ENCODE measurements at regions not wholly inside any gene's neighbourhood (a gene's known extent, or its start where the extent isn't known, plus 50 kb on each side); places are given as distances from the start of the nearest gene placed in this dataset.

DNA sequence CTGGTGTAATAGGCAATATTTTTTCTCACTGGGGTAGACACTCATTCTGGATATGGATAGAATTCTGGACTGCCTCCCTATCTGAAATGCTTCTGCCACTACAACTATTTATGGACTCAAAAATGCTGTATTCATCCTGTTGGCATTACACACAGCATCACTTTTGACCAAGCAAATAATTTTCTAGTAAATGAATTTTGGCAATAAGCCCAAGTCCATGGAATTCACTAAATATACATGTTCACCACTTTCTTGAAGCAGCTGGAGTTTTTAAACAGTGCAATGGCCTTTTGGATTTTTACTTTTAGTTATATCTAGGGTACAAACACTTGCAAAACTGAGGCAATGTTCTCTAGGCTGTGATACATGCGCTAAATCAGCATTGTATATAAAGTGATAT, 724.9 kb upstream of the EDIL3 start:
- Mint-ChIP-seq H3K9me3 (no peaks in the 10 kb centered on the region), H3K27me3 (no peaks in the 10 kb centered on the region), H3K27ac (no peak overlapping the region), H3K4me1 (no peaks in the 10 kb centered on the region), H3K4me3 (no peak overlapping the region)
- ATAC-seq, result no peak
- no peak for DNase-seq

DNA sequence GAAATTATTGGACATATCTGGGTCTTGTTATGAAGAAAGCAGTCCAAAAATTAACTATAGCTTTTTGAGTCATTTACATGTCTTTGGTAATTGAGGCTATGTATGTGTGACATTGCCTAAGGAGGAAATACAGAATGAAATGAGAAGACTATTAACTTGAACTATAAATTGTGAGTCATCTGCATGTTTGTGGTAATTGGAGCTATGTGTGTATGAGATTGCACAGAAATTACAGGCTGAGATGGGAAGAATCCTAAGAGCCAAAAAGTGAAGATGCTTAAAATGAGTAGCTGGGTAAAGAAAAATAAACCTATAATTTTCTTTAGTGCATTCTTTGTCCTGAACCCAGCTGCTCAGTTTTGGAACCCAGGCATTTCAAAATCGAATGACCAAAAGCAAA, 747.6 kb upstream of the EDIL3 start:
- ATAC-seq (no peak), DNase-seq (no peak)
- Mint-ChIP-seq H3K27me3 (no peaks in the 10 kb centered on the region), H3K9me3 (peaks cover 9 to 16% of the 10 kb centered on the region in 2 donors), H3K27ac (no peak overlapping the region), H3K4me3 (no peak overlapping the region), H3K4me1 (no peaks in the 10 kb centered on the region)

DNA sequence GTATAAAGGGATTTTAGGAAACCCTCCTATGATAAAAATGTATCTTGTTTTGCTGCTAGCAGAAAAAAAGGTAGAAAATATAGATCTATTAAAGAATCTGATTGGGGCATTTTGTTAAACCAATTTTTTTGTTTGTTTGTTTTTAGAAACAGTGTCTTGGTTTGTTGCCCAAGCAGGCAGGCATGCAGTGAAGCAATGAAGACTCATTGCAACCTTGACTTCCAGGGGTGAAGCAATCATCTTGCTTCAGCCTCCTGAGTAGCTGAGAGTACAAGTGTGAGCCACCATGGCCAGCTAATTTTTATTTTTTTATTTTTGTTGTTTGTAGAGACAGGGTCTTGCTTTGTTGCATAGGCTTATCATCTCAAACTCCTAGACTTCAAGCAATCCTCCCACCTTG, 755.8 kb upstream of the EDIL3 start:
- DNase-seq (no peak), ATAC-seq (no peak)
- peaks cover 0 to 1% of the 10 kb centered on the region in 2 donors for H3K9me3 Mint-ChIP-seq
- H3K27me3 Mint-ChIP-seq, result no peaks in the 10 kb centered on the region
- no peak overlapping the region for H3K4me3 Mint-ChIP-seq
- H3K27ac Mint-ChIP-seq, result no peak overlapping the region
- no peaks in the 10 kb centered on the region for H3K4me1 Mint-ChIP-seq

DNA sequence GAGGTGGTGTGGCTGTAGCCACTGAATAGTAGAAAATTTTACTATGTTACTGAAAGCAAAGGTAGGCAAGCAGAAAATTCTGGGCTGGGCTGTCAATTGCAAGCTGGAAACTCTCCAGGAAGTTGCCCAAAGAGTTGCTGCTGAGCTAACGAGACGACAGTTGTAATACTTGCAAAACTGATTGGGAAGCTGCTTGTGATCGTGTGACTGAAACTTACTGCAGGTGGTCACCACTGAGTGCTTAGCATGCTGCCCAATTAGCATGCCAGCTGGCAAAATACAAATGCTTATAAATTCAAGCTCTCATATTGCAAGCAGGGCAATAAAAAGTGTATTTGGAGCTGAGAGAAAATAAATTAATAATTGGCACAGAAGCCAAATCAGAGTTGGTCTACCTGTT, 758.5 kb upstream of the EDIL3 start:
- no peaks in the 10 kb centered on the region for H3K27me3 Mint-ChIP-seq
- H3K4me1 Mint-ChIP-seq, result no peaks in the 10 kb centered on the region
- no peak for DNase-seq
- no peak overlapping the region for H3K27ac Mint-ChIP-seq
- ATAC-seq, result no peak
- H3K4me3 Mint-ChIP-seq, result no peak overlapping the region
- no peaks in the 10 kb centered on the region for H3K9me3 Mint-ChIP-seq

DNA sequence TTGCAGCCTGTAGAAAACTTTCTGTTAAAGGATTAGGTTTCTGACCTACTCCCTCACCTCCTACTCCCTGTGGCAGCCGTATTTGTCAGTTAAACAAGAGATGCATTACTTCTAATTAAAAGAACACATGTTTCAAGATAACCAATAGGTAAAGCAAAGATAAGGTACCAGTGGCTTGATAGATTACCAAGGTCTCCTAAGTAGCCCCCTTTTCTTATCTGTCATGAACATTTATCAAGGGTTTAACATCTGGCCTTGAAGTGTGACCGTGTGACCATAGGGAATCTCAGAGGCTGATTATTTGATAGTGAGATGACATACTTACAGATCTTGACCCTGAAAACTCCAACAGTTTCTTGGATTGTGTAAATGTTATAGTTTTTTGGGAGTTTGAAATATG, 764.0 kb upstream of the EDIL3 start:
- H3K27me3 Mint-ChIP-seq, result no peaks in the 10 kb centered on the region
- H3K27ac Mint-ChIP-seq, result no peak overlapping the region
- no peaks in the 10 kb centered on the region for H3K4me1 Mint-ChIP-seq
- H3K4me3 Mint-ChIP-seq, result no peak overlapping the region
- DNase-seq (no peak), ATAC-seq (no peak)
- H3K9me3 Mint-ChIP-seq, result no peaks in the 10 kb centered on the region

DNA sequence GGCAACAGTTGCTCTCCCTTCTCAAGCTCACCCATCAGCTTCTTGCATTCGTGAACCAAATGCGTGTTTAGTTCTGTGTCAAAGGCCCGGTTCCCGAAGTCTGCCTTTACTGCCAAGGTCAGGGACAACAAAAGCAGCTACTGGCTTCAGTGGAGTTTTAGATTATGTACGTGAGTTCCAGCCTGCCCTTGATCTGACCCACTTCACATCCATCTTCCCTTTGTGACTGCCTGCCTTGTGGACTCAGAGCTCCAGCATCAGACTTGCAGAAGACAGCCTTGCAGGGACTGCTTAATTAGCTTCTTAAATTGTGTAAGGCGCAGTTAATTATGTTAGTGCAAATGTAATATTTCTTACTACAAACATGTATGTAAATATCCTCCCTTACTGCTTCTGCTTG, 774.7 kb upstream of the EDIL3 start:
- no peak for DNase-seq
- no peak for ATAC-seq
- H3K4me3 Mint-ChIP-seq, result no peak overlapping the region
- no peak overlapping the region for H3K27ac Mint-ChIP-seq
- H3K27me3 Mint-ChIP-seq, result no peaks in the 10 kb centered on the region
- no peaks in the 10 kb centered on the region for H3K4me1 Mint-ChIP-seq
- H3K9me3 Mint-ChIP-seq, result peaks cover 0 to 9% of the 10 kb centered on the region in 2 donors

DNA sequence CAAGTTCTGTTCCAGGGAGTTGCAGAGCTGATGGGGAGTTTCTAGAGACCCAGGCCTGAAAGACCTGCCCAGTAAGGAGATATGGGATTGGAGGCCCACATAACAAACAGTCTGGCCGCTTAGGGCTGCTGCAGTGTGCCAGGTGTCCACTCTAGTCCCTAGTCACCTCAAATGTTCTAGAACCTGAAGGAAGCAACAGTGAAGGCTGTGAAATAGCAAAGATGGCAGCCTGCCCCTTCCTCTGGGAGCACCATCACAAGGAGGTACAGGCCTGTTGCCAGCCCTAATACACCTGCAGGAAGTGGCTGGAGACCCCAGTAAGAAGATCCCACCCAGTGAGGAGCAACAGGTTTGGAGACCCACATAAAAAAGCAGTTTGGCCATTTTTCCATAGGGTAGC, 783.8 kb upstream of the EDIL3 start:
- H3K9me3 Mint-ChIP-seq, result peaks cover 0 to 31% of the 10 kb centered on the region in 2 donors
- H3K4me3 Mint-ChIP-seq, result no peak overlapping the region
- H3K27me3 Mint-ChIP-seq, result no peaks in the 10 kb centered on the region
- no peak overlapping the region for H3K27ac Mint-ChIP-seq
- DNase-seq, result no peak
- H3K4me1 Mint-ChIP-seq, result no peaks in the 10 kb centered on the region
- no peak for ATAC-seq

DNA sequence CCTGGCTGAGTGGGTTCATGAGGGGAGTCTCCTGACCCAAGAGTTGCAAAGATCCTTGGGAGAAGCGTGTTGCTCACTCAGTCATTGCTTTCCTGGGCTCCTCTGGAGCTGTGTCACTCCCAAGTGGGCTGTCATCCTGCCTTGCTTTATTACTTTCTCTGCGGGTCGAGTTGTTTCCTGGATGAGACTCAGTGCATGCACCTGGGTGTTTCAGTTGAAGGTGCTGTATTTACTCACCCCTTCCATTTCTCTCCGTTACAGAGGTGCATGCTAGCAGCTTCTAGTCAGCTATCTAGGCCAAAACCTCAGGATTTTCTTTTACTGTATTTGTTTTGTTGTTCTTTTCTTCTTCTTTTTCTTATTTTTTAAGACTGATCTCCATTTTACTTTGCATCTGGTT, 785.5 kb upstream of the EDIL3 start:
- Mint-ChIP-seq H3K27ac (no peak overlapping the region), H3K4me1 (no peaks in the 10 kb centered on the region), H3K9me3 (peaks cover 0 to 15% of the 10 kb centered on the region in 2 donors), H3K4me3 (no peak overlapping the region), H3K27me3 (no peaks in the 10 kb centered on the region)
- DNase-seq (no peak), ATAC-seq (no peak)

DNA sequence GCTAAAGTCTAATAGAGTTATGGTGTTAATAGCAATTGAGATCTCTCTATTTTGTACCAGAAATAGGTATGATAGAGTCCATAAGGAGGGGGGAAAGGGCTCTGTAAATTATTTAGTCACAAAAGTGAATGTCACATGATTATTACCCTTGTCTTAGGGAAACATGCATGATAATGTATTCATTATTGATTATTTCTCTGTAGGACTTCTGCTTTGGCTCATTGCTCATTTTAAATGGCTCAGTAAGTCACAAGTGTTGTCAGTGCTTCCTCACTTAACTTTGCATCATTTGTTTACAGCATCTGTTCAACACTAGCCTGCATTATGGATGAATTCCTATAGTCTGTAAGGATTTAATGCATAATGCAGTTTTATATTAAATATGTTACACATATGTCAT, 788.8 kb upstream of the EDIL3 start:
- Mint-ChIP-seq H3K9me3 (no peaks in the 10 kb centered on the region), H3K4me1 (no peaks in the 10 kb centered on the region), H3K27me3 (no peaks in the 10 kb centered on the region), H3K4me3 (no peak overlapping the region), H3K27ac (no peak overlapping the region)
- ATAC-seq (no peak), DNase-seq (no peak)

DNA sequence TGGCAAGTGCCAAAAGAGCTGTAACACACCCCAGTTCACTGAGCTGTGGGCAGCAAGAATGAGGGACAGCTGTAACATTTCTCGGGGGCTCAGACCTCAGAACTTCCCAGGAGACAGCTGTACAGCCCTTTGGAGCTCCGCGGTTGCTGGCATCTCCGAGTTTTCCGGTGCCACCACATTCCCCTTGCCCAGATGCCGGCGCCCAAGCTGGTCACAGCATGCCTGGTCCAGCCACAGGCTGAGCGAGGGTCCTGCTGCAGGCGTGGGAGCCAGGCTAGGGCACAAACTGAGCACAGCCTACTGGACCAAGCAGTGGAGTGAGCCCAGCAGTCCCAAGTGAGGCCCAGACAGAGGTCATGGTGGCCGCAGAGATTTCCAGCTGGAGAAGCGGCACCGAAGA, 797.7 kb upstream of the EDIL3 start:
- H3K27me3 Mint-ChIP-seq, result no peaks in the 10 kb centered on the region
- no peaks in the 10 kb centered on the region for H3K9me3 Mint-ChIP-seq
- H3K4me3 Mint-ChIP-seq, result no peak overlapping the region
- no peak for DNase-seq
- ATAC-seq, result no peak
- no peaks in the 10 kb centered on the region for H3K4me1 Mint-ChIP-seq
- no peak overlapping the region for H3K27ac Mint-ChIP-seq

DNA sequence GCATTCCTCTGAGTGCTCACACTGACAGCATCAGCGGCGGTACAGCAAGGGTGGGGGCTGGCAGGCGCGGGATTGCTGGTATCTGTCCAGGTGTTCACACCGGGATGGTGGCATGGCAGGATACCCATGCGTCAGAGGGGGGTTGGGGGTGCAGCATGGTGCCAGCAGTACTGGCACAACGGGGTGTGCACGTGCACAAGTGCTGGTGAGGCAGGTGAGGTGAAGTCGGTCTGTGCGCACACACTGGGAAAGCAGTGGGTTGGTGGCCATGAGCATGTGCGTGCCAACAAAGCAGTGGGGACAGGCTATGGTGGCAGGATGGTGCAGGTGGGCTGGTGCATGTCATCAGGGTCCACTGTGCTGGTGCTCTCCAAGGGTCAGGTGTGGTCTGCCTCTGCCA, 819.6 kb upstream of the EDIL3 start:
- DNase-seq (no peak), ATAC-seq (no peak)
- Mint-ChIP-seq H3K9me3 (peaks cover 0 to 13% of the 10 kb centered on the region in 2 donors), H3K27me3 (no peaks in the 10 kb centered on the region), H3K27ac (no peak overlapping the region), H3K4me3 (no peak overlapping the region), H3K4me1 (no peaks in the 10 kb centered on the region)

DNA sequence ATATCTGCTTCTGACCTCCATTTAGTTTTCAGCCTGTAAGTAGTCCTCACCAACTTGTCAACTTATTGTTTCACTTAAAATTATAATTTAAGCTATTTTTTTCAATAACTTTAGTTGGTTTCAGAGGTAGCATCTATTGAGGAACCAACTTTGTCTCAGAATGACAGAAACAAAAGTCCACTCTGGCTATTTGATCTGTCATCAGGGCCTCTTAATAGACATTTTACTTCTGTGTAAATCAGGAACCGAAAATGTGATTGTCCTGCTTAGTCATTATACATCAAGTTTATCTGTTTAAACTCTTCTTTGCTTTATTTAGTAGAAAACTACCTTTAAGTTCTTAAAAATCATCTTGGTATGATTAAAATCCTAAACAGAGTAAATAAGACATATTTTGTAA, 820.8 kb upstream of the EDIL3 start:
- peaks cover 0 to 13% of the 10 kb centered on the region in 2 donors for H3K9me3 Mint-ChIP-seq
- H3K27me3 Mint-ChIP-seq, result no peaks in the 10 kb centered on the region
- no peak overlapping the region for H3K4me3 Mint-ChIP-seq
- H3K27ac Mint-ChIP-seq, result no peak overlapping the region
- no peak for ATAC-seq
- DNase-seq, result no peak
- H3K4me1 Mint-ChIP-seq, result no peaks in the 10 kb centered on the region

DNA sequence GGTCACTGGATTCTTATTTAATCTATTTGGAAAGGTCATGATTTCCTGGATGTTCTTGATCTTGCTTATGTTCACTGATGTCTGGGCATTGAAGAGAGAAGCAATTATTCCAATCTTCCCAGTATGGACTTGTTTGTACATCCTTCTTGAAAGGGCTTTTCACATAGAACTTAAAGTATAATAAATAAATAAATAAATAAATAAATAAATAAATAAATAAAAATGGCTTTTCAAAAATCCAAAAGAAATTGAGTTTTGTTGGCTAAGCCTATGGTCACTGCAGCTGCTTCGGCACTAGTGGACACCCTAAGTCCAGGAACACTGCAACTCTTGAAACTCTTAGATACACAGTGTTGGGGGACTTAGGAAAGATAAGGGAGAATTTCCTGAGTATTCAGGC, 840.7 kb upstream of the EDIL3 start:
- no peaks in the 10 kb centered on the region for H3K27me3 Mint-ChIP-seq
- ATAC-seq, result no peak
- no peak overlapping the region for H3K4me3 Mint-ChIP-seq
- peaks cover 18 to 23% of the 10 kb centered on the region in 2 donors for H3K9me3 Mint-ChIP-seq
- no peak for DNase-seq
- H3K27ac Mint-ChIP-seq, result no peak overlapping the region
- H3K4me1 Mint-ChIP-seq, result no peaks in the 10 kb centered on the region

DNA sequence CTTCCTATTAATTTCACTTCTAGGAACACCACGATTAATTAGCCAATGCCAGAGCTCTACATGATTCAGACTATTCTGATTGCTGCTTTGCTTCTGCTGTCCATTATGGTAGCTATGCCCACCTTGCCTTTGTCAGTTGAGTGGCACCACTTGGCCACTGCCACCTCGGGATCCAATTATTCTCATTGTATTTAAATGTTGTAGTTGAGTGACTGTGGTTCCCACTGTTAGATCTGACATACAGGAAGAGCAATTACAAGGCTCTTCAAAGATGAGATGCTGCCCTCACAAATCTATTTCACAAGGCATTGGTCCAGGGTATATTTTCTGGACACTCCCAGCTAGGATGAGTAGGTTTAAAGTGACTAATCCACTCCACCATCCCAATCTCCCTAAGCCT, 864.5 kb upstream of the EDIL3 start:
- ATAC-seq (no peak), DNase-seq (no peak)
- Mint-ChIP-seq H3K27me3 (no peaks in the 10 kb centered on the region), H3K9me3 (peaks cover 4 to 16% of the 10 kb centered on the region in 2 donors), H3K4me3 (no peak overlapping the region), H3K4me1 (no peaks in the 10 kb centered on the region), H3K27ac (no peak overlapping the region)

DNA sequence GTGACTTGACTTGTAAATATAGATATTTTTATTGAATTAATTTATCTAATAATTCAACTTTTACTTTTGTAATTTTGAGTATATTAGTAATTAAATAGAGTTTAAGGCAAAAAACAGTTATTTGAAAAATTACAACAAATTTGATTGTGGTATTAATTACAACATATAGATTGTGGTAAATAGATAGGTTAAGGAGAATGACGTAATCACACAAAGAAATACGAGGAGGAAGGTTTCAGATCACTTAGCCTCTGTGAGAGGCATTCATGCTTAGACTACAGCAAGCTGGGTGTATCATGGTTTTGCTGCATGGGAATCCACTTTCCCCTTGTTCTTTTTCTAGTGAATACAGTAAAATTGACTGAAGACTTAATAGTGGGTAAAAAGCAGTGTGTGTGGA, 878.4 kb upstream of the EDIL3 start:
- Mint-ChIP-seq H3K9me3 (peaks cover 0 to 7% of the 10 kb centered on the region in 2 donors), H3K4me1 (no peaks in the 10 kb centered on the region), H3K27me3 (no peaks in the 10 kb centered on the region), H3K27ac (no peak overlapping the region), H3K4me3 (no peak overlapping the region)
- DNase-seq (no peak), ATAC-seq (no peak)

DNA sequence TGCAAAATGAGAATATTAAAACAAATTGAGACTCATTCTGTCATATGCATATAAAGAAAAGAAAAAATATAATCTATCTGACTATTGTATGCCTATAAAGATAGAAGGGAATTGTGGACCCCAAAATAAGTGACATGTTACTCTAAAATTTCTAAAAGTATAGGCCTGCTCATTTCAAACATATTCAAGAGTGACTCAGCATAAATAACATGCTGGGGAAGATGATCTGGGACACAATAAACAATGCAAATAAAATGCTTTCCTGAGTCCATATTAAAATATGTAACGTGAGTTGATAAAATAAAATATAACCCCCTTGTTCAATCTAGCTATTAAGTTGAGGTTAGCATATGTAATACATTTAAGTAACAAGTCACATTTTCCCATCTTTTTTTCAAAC, 882.0 kb upstream of the EDIL3 start:
- no peak for ATAC-seq
- Mint-ChIP-seq H3K27me3 (no peaks in the 10 kb centered on the region), H3K4me1 (no peaks in the 10 kb centered on the region), H3K27ac (no peak overlapping the region), H3K4me3 (no peak overlapping the region), H3K9me3 (peaks cover 0 to 7% of the 10 kb centered on the region in 2 donors)
- DNase-seq, result no peak

DNA sequence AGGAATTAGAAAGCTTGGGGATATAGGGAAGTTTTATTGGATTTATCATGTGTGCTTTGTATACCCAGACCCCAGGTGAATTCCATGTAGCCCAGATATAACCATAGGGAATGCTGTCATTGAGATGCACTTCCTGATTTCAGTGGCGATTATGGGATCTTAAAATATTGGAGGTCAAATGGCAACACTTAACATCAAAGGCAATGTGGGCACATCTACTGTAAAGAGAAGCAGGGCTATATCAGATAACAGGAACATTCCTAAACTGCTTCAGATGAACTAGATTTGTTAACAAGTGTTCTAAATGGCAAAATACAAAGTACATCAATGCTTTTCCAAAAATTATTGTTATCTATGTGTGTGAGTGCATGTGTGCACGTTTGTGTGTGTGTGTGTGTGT, 883.5 kb upstream of the EDIL3 start:
- Mint-ChIP-seq H3K4me3 (no peak overlapping the region), H3K27ac (no peak overlapping the region), H3K27me3 (no peaks in the 10 kb centered on the region), H3K4me1 (no peaks in the 10 kb centered on the region), H3K9me3 (peaks cover 0 to 7% of the 10 kb centered on the region in 2 donors)
- no peak for ATAC-seq
- DNase-seq, result no peak

DNA sequence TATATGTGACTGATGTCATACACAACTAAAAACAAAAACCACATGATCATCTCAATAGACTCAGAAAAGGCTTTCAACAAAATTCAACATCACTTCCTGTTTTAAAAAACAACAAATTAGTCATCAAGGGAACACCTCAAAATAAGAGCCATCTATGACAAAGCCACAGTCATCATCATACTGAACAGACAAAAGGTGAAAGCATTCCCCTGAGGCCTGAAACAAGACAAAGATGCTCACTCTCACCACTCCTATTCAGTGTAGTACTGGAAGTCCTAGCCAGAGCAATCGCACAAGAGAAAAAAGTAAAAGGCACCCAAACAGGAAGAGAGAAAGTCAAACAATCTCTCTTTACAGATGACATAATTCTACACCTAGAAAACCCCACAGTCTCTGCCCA, 893.5 kb upstream of the EDIL3 start:
- ATAC-seq, result no peak
- peaks cover 4 to 10% of the 10 kb centered on the region in 2 donors for H3K9me3 Mint-ChIP-seq
- no peaks in the 10 kb centered on the region for H3K27me3 Mint-ChIP-seq

More for the DNA sequence above, 893.5 kb upstream of the EDIL3 start:
- Mint-ChIP-seq H3K4me1 (no peaks in the 10 kb centered on the region), H3K27ac (no peak overlapping the region), H3K4me3 (no peak overlapping the region)
- no peak for DNase-seq

Measured in stimulated activated naive CD8-positive, alpha-beta T cell treated with anti-CD3 and anti-CD28 coated beads, Interleukin-15, amount 100 ng/mL, for 72 hours (primary cell).